ENCODE measurements at regions not wholly inside any gene's neighbourhood (a gene's known extent, or its start where the extent isn't known, plus 50 kb on each side); places are given as distances from the start of the nearest gene placed in this dataset.

DNA sequence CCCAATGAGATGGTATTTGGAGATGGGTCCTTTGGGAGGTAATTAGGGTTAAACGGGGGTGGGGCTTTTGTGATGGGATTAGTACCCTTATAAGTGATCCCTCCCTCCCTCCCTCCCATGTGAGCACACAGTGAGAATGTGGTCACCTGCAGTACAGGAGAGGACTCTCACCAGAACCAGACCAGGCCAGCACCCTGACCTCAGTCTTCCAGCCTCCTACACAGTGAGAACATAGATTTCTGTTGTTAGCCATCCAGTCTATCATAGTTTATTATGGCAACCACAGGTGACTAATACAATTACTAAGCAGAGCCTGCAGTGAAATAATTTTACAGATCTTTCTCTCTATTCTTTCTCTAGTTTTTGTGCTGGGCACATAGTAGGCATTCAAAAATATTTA lies 137.7 kb upstream of the PKDCC start (continued):
- TF ChIP-seq, protein P1, sequence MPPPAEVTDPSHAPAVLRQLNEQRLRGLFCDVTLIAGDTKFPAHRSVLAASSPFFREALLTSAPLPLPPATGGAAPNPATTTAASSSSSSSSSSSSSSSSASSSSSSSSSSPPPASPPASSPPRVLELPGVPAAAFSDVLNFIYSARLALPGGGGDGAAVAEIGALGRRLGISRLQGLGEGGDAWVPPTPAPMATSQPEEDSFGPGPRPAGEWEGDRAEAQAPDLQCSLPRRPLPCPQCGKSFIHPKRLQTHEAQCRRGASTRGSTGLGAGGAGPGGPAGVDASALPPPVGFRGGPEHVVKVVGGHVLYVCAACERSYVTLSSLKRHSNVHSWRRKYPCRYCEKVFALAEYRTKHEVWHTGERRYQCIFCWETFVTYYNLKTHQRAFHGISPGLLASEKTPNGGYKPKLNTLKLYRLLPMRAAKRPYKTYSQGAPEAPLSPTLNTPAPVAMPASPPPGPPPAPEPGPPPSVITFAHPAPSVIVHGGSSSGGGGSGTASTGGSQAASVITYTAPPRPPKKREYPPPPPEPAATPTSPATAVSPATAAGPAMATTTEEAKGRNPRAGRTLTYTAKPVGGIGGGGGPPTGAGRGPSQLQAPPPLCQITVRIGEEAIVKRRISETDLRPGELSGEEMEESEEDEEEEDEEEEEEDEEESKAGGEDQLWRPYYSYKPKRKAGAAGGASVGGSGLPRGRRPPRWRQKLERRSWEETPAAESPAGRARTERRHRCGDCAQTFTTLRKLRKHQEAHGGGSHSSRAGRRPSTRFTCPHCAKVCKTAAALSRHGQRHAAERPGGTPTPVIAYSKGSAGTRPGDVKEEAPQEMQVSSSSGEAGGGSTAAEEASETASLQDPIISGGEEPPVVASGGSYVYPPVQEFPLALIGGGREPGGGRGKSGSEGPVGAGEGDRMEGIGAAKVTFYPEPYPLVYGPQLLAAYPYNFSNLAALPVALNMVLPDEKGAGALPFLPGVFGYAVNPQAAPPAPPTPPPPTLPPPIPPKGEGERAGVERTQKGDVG (CRISPR knock-in tag; IDR thresholded peaks at IDR 0.05), result no peak
- no peak for TF ChIP-seq TCF7 (IDR thresholded peaks at IDR 0.05; ENCODE audit: borderline replicate concordance)
- no peak for TF ChIP-seq HDGF (IDR thresholded peaks at IDR 0.05)
- TF ChIP-seq ZZZ3 (IDR thresholded peaks at IDR 0.05; ENCODE audit: control insufficient read depth, insufficient read length, low read depth), result no peak
- TF ChIP-seq, protein P2, sequence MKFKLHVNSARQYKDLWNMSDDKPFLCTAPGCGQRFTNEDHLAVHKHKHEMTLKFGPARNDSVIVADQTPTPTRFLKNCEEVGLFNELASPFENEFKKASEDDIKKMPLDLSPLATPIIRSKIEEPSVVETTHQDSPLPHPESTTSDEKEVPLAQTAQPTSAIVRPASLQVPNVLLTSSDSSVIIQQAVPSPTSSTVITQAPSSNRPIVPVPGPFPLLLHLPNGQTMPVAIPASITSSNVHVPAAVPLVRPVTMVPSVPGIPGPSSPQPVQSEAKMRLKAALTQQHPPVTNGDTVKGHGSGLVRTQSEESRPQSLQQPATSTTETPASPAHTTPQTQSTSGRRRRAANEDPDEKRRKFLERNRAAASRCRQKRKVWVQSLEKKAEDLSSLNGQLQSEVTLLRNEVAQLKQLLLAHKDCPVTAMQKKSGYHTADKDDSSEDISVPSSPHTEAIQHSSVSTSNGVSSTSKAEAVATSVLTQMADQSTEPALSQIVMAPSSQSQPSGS (IDR thresholded peaks at IDR 0.05; ENCODE audit: low read length), result no peak
- no peak for TF ChIP-seq RELA (IDR thresholded peaks at IDR 0.05; ENCODE audit: borderline replicate concordance, partially characterized antibody)
- TF ChIP-seq TARDBP (IDR thresholded peaks at IDR 0.05; ENCODE audit: borderline replicate concordance), result no peak
- no peak for TF ChIP-seq IRF4 (IDR thresholded peaks at IDR 0.05; ENCODE audit: low read depth, low read length)
- TF ChIP-seq ZNF24 (IDR thresholded peaks at IDR 0.05), result no peak
- no peak for TF ChIP-seq POU2F2 (IDR thresholded peaks at IDR 0.05; ENCODE audit: borderline replicate concordance, low read depth, low read length)
- TF ChIP-seq ZSCAN29 (IDR thresholded peaks at IDR 0.05), result no peak
- TF ChIP-seq NR2C1 (IDR thresholded peaks at IDR 0.05), result no peak
- TF ChIP-seq, protein P3, sequence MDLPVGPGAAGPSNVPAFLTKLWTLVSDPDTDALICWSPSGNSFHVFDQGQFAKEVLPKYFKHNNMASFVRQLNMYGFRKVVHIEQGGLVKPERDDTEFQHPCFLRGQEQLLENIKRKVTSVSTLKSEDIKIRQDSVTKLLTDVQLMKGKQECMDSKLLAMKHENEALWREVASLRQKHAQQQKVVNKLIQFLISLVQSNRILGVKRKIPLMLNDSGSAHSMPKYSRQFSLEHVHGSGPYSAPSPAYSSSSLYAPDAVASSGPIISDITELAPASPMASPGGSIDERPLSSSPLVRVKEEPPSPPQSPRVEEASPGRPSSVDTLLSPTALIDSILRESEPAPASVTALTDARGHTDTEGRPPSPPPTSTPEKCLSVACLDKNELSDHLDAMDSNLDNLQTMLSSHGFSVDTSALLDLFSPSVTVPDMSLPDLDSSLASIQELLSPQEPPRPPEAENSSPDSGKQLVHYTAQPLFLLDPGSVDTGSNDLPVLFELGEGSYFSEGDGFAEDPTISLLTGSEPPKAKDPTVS (IDR thresholded peaks at IDR 0.05; ENCODE audit: low read depth, low read length), result no peak
- TF ChIP-seq ZNF384 (IDR thresholded peaks at IDR 0.05; ENCODE audit: borderline replicate concordance, low read depth, low read length), result no peak

Measured in GM12878 (cell line).